HepG2 (cell line): ENCODE measurements at regions not wholly inside any gene's neighbourhood (a gene's known extent, or its start where the extent isn't known, plus 50 kb on each side); places are given as distances from the start of the nearest gene placed in this dataset.

ENCODE experiments used
- ATAC-seq: fragments of 200-7000 bp; cut with Tn5 transposase; 3 replicates; pipeline ENCODE4 v1.9.1; 2020; ENCODE audit warnings: mild to moderate bottlenecking, moderate library complexity
- BruUV-seq: library from RNA; stranded (reverse); fragments of 400-500 nt; replicated peaks from 2 replicates; lab custom pipeline; 2021; lab: Mats Ljungman, UMichigan
- CTCF ChIA-PET: fragments of 300-600 bp; formaldehyde crosslinking; extraction: SDS; loops from one replicate; lab custom pipeline; 2021; ENCODE audit warnings: low total read pairs, inconsistent platforms, low intra/inter-chr PET ratio; lab: Yijun Ruan, JAX
- POLR2A ChIA-PET: fragments of 350-600 bp; sonication (Branson Sonifier 250); formaldehyde crosslinking; loops from one replicate; lab custom pipeline; 2020; ENCODE audit warnings: antibody characterized with exemption, inconsistent platforms; lab: Yijun Ruan, JAX
- DNase-seq: peaks from one replicate; pipeline ENCODE4 v3.0.0-alpha.2; 2015; ENCODE audit warnings: low spot score
- FAIRE-seq: peaks from 3 replicates; lab custom pipeline; 2011; peaks lifted over from hg19 to GRCh38; lab: Jason Lieb, UNC
- H2AFZ ChIP-seq: one replicate; pipeline ENCODE4 v1.6.1; 2011; ENCODE audit warnings: low read length, inconsistent platforms
- H3K27ac ChIP-seq: fragments of 300-600 bp; 3 replicates; pipeline ENCODE4 v1.8.0; 2011; ENCODE audit warnings: mixed run types, mild to moderate bottlenecking, mixed read lengths, low read length, inconsistent platforms; ENCODE audit not compliant: insufficient read depth; ENCODE audit errors: extremely low read length
- H3K27me3 ChIP-seq, 2 experiments: fragments of 200-600 bp in 1 of 2; 2 replicates in 1 of 2; 3 replicates in 1 of 2; pipeline versions ENCODE4 v1.6.0 to v1.8.0; 2011; ENCODE audit warnings: low read length in 2 of 2, mild to moderate bottlenecking in 2 of 2, moderate library complexity in 2 of 2, inconsistent platforms in 1 of 2; ENCODE audit not compliant: insufficient read depth in 2 of 2, control insufficient read depth in 1 of 2
- H3K36me3 ChIP-seq, 2 experiments: fragments of 200-600 bp in 1 of 2; replicated peaks in 1 of 2; 2 replicates in 1 of 2; 3 replicates in 1 of 2; pipeline versions ENCODE4 v1.5.1 to v1.8.0; 2011; ENCODE audit warnings: low read length in 2 of 2, inconsistent platforms in 1 of 2; ENCODE audit not compliant: insufficient read depth in 2 of 2, control insufficient read depth in 1 of 2
- H3K4me1 ChIP-seq: 2 replicates; pipeline ENCODE4 v1.5.1; 2012; ENCODE audit warnings: low read length, inconsistent platforms; ENCODE audit not compliant: insufficient read depth
- H3K4me2 ChIP-seq: 2 replicates; pipeline ENCODE4 v1.6.0; 2011; ENCODE audit warnings: low read depth, low read length, inconsistent platforms
- H3K4me3 ChIP-seq, 3 experiments: fragments of 200-600 bp in 1 of 3; sonication (generic), shearing (Covaris generic) in 1 of 3; replicated peaks in 1 of 3; 2 replicates each; pipeline ENCODE4 v1.5.1; 2011 to 2016; ENCODE audit warnings: low read length in 3 of 3, inconsistent platforms in 2 of 3, low read depth in 2 of 3, mild to moderate bottlenecking in 2 of 3, control low read depth in 1 of 3, mixed read lengths in 1 of 3; ENCODE audit not compliant: insufficient read depth in 1 of 3
- H3K79me2 ChIP-seq: one replicate; pipeline ENCODE4 v1.6.1; 2011; ENCODE audit warnings: low read length, inconsistent platforms; ENCODE audit not compliant: insufficient read depth
- H3K9ac ChIP-seq: 2 replicates; pipeline ENCODE4 v1.6.0; 2011; ENCODE audit warnings: mild to moderate bottlenecking, low read depth, low read length, inconsistent platforms; ENCODE audit not compliant: insufficient read depth
- H3K9me3 ChIP-seq: 2 replicates; pipeline ENCODE4 v1.5.1; 2012; ENCODE audit warnings: mild to moderate bottlenecking, low read length
- H4K20me1 ChIP-seq: 2 replicates; pipeline ENCODE4 v1.6.0; 2011; ENCODE audit warnings: inconsistent platforms, mild to moderate bottlenecking, low read length, moderate library complexity; ENCODE audit not compliant: insufficient read depth
- ATF7 ChIP-seq, 2 experiments: fragments of 450-650 bp in 1 of 2; sonication (generic) in 1 of 2; formaldehyde crosslinking in 1 of 2; IDR thresholded peaks; 2 replicates each; pipeline versions ENCODE4 v1.4.0 to v1.6.1; 2016 to 2020; ENCODE audit warnings: antibody characterized with exemption in 1 of 2, mild to moderate bottlenecking in 1 of 2, missing genetic modification reagents in 1 of 2
- CREB1 ChIP-seq, 2 experiments: fragments of 450-650 bp in 1 of 2; IDR thresholded peaks; 2 replicates each; pipeline ENCODE4 v1.6.1; 2016 to 2017; ENCODE audit warnings: control low read depth in 1 of 2, mild to moderate bottlenecking in 1 of 2, missing compliant biosample characterization in 1 of 2, missing genetic modification characterization in 1 of 2
- DPF2 ChIP-seq: sonication (generic); formaldehyde crosslinking; IDR thresholded peaks from 2 replicates; pipeline ENCODE4 v1.4.0; 2020; ENCODE audit warnings: mild to moderate bottlenecking, low read depth, missing genetic modification reagents, borderline replicate concordance
- EP300 ChIP-seq, 3 experiments: sonication (generic) in 1 of 3; formaldehyde crosslinking in 1 of 3; IDR thresholded peaks; 2 replicates each; pipeline versions ENCODE4 v1.5.1 to v1.6.1; 2011 to 2020; ENCODE audit warnings: low read depth in 2 of 3, low read length in 2 of 3, borderline replicate concordance in 1 of 3, improper control_type of control experiment in 1 of 3, mild to moderate bottlenecking in 1 of 3, missing genetic modification reagents in 1 of 3, moderate library complexity in 1 of 3
- ZNF317 ChIP-seq: sonication (generic); formaldehyde crosslinking; IDR thresholded peaks from 2 replicates; pipeline ENCODE4 v1.5.0; 2020; ENCODE audit warnings: mild to moderate bottlenecking, missing genetic modification reagents
- ZNF563 ChIP-seq: sonication (generic); formaldehyde crosslinking; IDR thresholded peaks from 2 replicates; pipeline ENCODE4 v1.8.0; 2022; ENCODE audit warnings: mild to moderate bottlenecking, moderate library complexity, missing genetic modification reagents
- WGBS: methylation state at CpG from one replicate; pipeline ENCODE4 v1.1.6; 2017; ENCODE audit warnings: low lambda C conversion rate; 5-methylcytosine and 5-hydroxymethylcytosine counted together
- in situ Hi-C: cut with HindIII; loops from 2 replicates; pipeline ENCODE4 v1.10.0; 2017; ENCODE audit warnings: low pct_unique_long_range_greater_than_20kb; ENCODE audit not compliant: extremely low pct_ligation_motif_present
- intact Hi-C: fragments of 100-400 bp; cut with micrococcal nuclease; formaldehyde crosslinking; loops from one replicate; pipeline ENCODE4 v1.10.0; 2022; ENCODE audit not compliant: unreplicated experiment

- no TSS peak for BruUV-seq
- DNase-seq = no peak
- Histone ChIP-seq H3K4me1 (no peaks in the 10 kb centered on the region), H3K36me3 (no peaks in the 10 kb centered on the region), H3K9ac (no peak overlapping the region), H3K4me3 (no peak overlapping the region)
- CTCF ChIA-PET = no interaction called here
- no peak for TF ChIP-seq ZNF563 (CRISPR knock-in tag)
- TF ChIP-seq ZNF317 = peak; percentile 85
- TF ChIP-seq, all 625 proteins: peak for 1
- Histone ChIP-seq H3K9me3 (no peaks in the 10 kb centered on the region), H3K79me2 (no peaks in the 10 kb centered on the region), H2AFZ (no peak overlapping the region), H3K4me2 (no peak overlapping the region), H4K20me1 (no peaks in the 10 kb centered on the region), H3K27ac (no peak overlapping the region), H3K27me3 (no peaks in the 10 kb centered on the region)
- FAIRE-seq = no peak
- intact Hi-C loops (no loop called here), in situ Hi-C loops (no loop called here)
- 25% methylated on average over 11 of the region's 15 CpGs for WGBS
- ATAC-seq = peak; percentile 47; the same call in 2 of the 3 replicates
- POLR2A ChIA-PET = no interaction called here
Observed at GRCh38 chr6:97669191-97670031, 386.4 kb upstream of the MMS22L start.

GRCh38 chr6:97674802-97675201 lies 391.8 kb upstream of the MMS22L start:
- Histone ChIP-seq H3K36me3 (no peaks in the 10 kb centered on the region), H3K27me3 (no peaks in the 10 kb centered on the region), H4K20me1 (no peaks in the 10 kb centered on the region), H3K79me2 (no peaks in the 10 kb centered on the region), H3K9me3 (no peaks in the 10 kb centered on the region), H3K4me2 (no peak overlapping the region), H3K9ac (no peak overlapping the region), H3K4me3 (no peak overlapping the region), H3K4me1 (no peaks in the 10 kb centered on the region), H3K27ac (no peak overlapping the region), H2AFZ (no peak overlapping the region)
- BruUV-seq = no TSS peak
- WGBS = 57% methylated on average over 1 of the region's 3 CpGs
- no peak for DNase-seq
- FAIRE-seq = no peak
- CTCF ChIA-PET = no interaction called here
- POLR2A ChIA-PET = no interaction called here
- no peak for TF ChIP-seq DPF2 (CRISPR knock-in tag)
- TF ChIP-seq ATF7 (IDR thresholded peaks at IDR 0.05) = peak; percentile 90
- no peak for TF ChIP-seq ATF7 (CRISPR knock-in tag; IDR thresholded peaks at IDR 0.05)
- no peak for TF ChIP-seq EP300 (IDR thresholded peaks at IDR 0.05; ENCODE audit: low read depth in 2 of 2, low read length in 2 of 2)
- TF ChIP-seq EP300 (CRISPR knock-in tag; IDR thresholded peaks at IDR 0.05; ENCODE audit: borderline replicate concordance) = no peak
- peak; percentile 61 for TF ChIP-seq CREB1 (IDR thresholded peaks at IDR 0.05)
- TF ChIP-seq CREB1 (CRISPR knock-in tag; IDR thresholded peaks at IDR 0.05) = no peak
- no peak for ATAC-seq
- intact Hi-C loops = no loop called here
- in situ Hi-C loops = no loop called here
